ENCODE measurements at regions not wholly inside any gene's neighbourhood (a gene's known extent, or its start where the extent isn't known, plus 50 kb on each side); places are given as distances from the start of the nearest gene placed in this dataset.

- DNase-seq (ENCODE audit: low spot score): no peak
Measured at GRCh38 chr3:1552831-1553230, 460.0 kb downstream of the CNTN6 start.

DNA sequence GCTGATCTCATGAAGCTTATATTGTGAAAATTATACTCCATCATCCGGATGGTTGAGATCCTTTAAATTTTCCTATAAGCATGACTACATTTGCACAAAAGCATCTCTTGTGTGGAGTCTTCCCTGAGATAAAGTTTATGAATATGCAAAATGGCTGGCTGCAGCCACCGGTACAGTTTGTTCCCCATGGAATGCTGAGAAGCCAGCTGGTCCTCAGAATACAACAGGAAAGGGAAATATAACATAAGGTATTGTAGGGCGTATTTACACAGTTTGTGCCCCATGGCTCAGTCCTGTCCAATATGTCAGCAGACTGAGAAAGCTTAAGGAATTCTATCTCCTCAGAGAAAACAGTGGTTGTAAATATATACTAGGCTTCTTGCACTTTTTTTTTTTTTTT is 468.6 kb downstream of the CNTN6 start:
- DNase-seq (ENCODE audit: low spot score): no peak

GRCh38 chr3:1571736-1572135 is 478.9 kb downstream of the CNTN6 start:
- no peak for DNase-seq (ENCODE audit: low spot score)

DNA sequence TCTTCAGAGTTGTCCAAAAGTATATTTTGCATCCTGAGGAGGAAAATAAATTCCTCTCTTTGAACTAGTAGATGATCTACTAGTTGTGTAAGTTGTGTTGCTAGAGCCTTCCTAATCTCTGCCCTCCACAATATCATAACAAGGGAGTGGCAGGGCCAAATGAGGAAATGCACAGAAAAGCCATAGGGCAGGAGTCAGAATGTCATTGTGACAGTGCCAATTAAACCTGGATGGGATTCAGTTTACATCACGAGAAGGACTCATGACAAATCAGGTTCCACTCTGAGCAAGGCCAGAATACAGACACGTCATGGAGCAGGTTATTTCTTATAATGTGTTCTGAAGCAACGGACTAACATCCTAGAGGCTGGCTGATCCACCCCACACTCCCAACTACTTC is 483.2 kb downstream of the CNTN6 start:
- no peak for DNase-seq (ENCODE audit: low spot score)

GRCh38 chr3:1578124-1578806 is 485.4 kb downstream of the CNTN6 start:
- no peak for DNase-seq (ENCODE audit: low spot score)

GRCh38 chr3:1583044-1583443 is 490.2 kb downstream of the CNTN6 start:
- DNase-seq (ENCODE audit: low spot score): no peak

GRCh38 chr3:1587426-1587825 is 494.6 kb downstream of the CNTN6 start:
- DNase-seq (ENCODE audit: low spot score): no peak

GRCh38 chr3:1591327-1592028 is 498.7 kb downstream of the CNTN6 start:
- DNase-seq (ENCODE audit: low spot score): no peak

- no peak for DNase-seq (ENCODE audit: low spot score)
Measured at GRCh38 chr3:1594940-1595339, 502.1 kb downstream of the CNTN6 start.

DNA sequence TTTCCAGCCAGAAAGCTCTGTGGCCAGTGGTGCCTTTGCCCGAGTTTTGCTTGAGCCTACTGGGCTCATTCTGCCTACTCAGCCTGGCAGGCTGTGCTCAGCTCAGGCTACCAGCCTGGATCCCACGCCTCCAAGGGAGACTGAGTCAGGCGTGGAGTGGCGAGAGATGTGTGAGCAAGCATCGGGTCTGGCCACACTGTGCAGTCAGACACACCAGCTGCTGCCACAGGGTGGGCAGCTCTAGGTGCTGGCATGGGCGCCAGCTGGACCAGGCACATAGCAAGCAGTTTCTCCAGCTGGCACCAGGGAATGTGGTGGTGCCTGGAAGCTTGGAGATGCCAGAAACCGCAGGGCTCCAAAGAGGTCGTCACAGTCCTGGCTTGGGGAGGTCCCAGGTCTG is 498.5 kb upstream of the CNTN4 start:
- DNase-seq (ENCODE audit: low spot score): no peak

GRCh38 chr3:1600700-1601418 is 497.8 kb upstream of the CNTN4 start:
- no peak for DNase-seq (ENCODE audit: low spot score)

GRCh38 chr3:1609416-1609815 is 489.2 kb upstream of the CNTN4 start:
- DNase-seq (ENCODE audit: low spot score): no peak

- no peak for DNase-seq (ENCODE audit: low spot score)
Measured at GRCh38 chr3:1611824-1612223, 486.8 kb upstream of the CNTN4 start.

- no peak for DNase-seq (ENCODE audit: low spot score)
Measured at GRCh38 chr3:1613962-1614361, 484.7 kb upstream of the CNTN4 start.

DNA sequence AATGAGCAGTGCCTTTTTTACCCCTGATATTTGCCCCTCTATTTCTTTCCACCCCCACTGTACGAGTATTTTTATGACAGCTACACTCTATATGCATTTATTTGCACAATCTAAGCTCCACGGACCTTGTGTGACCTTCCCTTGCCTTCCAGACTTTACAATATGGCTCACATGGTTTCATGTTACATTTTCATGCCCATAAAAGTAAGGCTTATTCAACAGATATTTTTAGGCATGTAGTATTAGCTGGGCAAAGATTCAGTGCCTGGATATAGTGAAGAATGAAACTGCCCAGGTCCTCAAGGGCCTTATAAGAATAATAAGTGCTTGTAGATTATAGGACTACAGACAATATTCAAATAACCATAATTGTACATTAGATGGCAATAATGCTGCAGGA is 481.9 kb upstream of the CNTN4 start:
- DNase-seq (ENCODE audit: low spot score): no peak

DNA sequence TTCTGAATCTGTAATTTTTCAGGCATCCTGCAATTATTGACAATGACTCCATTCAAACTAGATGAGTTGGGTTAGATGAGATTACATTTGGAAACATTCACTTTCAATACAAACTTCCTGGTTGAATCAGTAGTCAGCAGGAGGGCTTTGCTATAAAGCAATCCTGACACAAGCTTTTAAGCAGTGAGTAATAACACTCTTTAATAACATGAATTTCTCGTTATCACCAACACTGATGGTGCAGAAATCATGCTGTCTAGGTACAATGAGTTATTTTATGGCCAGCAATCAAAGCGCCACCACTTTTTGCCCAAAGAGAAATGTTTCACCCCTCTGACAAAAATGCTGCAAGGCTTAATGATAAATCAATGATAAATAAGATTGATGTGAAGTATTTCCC is 474.8 kb upstream of the CNTN4 start:
- no peak for DNase-seq (ENCODE audit: low spot score)

DNA sequence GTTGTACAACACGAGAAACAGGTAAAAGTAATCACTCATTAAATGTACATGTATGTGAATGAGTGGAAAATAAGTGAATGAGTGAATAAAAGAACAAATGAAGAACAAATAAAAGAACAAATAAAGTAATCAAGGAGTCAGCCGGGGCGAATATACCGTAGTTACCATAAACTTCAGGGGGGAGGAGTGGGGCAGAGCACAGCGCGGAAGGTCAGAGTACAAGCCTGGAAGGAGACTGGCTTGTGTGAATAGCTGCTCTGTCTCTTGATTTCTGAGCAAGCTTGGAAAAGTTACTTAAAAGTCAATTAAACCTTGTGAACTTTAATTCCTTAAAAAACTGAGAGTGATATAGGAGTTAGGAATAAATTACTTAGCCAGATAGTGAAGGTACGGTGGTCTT is 466.5 kb upstream of the CNTN4 start:
- DNase-seq (ENCODE audit: low spot score): no peak

DNA sequence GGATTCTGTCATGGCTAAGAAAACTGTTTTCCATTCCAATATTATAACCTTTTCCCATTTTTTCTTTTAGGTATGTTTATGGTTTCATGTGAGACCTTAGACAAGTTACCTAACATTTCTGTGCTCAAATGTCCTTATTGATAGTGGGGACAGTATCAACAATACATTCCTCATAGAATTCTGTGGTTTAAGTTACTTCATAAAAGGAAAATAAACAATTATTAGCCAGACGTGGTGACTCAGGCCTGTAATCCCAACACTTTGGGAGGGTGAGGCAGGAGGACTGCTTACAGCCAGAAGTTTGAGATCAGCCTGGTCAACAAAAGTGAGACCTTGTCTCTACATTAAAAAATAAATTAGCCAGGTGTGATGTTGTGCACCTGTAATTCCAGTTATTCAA is 436.8 kb upstream of the CNTN4 start:
- DNase-seq (ENCODE audit: low spot score): no peak

GRCh38 chr3:1664266-1664665 is 434.4 kb upstream of the CNTN4 start:
- no peak for DNase-seq (ENCODE audit: low spot score)

DNA sequence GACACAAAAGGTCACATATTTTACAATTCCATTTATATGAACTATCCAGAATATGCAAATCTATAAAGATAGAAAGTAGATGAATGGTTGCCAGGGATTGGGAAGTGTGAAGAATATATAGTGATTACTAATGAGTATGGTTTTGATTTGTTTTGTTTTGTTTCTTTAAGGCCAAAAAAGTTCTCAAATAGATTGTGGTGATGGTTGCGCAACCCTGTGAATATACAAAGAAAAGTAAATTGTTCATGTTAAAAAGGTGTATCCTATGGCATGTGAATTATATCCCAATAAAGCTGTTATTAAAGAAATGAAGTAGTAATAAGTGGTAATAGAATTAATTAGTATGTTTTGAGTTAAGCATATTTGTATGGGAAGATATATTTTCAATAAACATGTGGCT is 431.8 kb upstream of the CNTN4 start:
- no peak for DNase-seq (ENCODE audit: low spot score)

DNA sequence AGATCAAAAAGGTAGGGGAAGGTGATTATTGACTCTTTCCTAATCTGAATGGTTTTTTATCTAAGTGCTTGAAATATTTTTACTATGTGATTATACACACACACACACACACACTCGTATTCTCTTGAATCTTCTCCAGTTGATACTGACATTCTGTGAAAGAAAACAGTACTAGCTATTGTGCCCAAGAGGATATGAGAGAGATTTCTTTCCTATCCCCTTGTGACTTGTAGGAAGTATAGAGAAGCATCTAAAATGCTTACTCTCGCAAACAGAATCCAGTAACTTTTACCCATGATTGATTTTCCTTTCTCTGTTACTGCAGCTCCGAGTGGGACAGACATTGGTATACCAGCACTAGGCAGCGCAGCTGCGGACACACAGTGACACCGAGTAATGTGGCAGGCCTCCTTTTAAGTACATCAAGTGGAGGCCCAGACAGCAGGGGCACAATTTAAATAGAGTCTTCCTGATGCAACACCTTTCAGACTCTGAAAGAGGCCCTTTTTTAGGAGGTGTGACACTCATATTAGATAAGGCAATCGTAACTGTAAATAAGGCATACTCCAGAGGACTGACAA is 421.0 kb upstream of the CNTN4 start:
- DNase-seq (ENCODE audit: low spot score): no peak

GRCh38 chr3:1692428-1692827 is 406.2 kb upstream of the CNTN4 start:
- DNase-seq (ENCODE audit: low spot score): no peak

DNA sequence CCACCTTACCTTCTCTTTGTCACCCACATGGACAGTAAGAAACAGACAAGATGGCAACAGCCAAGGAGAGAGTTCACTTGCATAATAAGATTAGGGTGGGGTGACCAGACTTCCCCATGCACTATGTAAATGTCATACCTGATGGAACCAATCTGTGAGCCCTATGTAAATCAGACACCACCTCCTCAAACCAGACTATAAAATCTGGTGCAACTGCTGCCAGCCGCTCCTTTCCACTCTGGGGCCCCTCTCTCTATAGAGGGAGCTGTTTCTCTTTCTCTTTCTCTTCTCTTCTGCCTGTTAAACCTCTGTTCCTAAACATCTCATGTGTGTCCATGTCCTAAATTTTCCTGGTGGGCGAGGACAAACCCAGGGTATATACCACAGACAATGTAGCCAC is 405.5 kb upstream of the CNTN4 start:
- no peak for DNase-seq (ENCODE audit: low spot score)

Measured in HuH-7.5 (cell line).